GM18861 (cell line): ENCODE measurements at regions not wholly inside any gene's neighbourhood (a gene's known extent, or its start where the extent isn't known, plus 50 kb on each side); places are given as distances from the start of the nearest gene placed in this dataset.

ENCODE experiments used
- ATAC-seq: cut with Tn5 transposase; IDR thresholded peaks from one replicate; pipeline ENCODE4 v1.9.1; 2021; ENCODE audit not compliant: unreplicated experiment

DNA sequence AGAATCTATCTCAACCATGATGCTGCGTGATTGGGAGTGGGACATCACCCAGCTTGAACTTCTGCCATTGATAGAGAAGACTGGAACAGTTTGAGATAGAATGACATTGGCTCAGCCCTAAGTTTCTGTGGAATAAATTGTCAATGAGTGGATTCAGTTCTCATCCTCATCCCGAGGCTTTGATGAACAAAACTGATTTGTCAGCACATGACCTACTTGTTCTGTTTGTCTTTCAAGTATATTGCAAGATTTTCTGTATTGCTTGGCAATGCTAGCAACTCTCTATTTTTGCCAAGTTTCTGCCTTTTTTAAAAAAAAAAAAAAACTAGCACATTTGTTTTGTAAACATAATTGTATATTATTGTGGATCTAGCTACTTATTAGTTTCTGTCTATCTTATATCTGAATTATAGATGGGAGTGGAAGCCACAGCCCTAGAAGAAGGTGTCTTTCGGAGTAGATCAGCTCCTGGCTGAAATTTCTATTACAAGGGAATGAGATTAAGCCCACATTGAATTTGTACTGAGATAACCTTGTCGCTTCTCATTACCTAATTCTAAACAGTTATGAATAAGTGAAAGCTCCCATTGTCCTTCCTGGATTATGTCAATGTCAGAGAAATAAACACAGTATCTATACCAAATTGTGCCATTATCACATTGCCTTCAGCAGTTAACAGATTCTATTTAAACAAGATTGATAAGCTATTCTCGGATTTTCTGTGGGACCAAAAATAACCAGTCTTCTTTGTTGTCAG, 166.1 kb downstream of the TNFSF13B start:
- no peak for ATAC-seq

- ATAC-seq, result no peak
Measured at GRCh38 chr13:108437496-108437895, 168.0 kb downstream of the TNFSF13B start.

DNA sequence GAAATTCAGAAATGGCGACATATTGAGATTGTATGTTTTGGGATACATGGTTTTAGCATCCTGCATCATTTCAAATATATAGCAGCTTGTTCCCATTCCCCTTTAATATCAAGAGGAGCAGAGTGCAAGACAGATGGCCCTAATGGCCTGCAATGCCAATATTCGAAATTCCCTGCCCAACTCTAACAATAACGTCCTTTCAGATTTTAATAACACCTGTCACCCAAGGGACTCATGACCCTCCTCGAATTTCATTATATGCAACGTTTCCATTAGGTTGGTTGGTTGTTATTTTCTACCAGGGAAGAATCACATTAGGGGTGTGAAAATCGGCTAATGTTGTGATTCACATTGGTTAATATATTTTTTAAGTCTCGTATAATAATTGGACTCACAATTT, 170.0 kb downstream of the TNFSF13B start:
- ATAC-seq, result no peak

DNA sequence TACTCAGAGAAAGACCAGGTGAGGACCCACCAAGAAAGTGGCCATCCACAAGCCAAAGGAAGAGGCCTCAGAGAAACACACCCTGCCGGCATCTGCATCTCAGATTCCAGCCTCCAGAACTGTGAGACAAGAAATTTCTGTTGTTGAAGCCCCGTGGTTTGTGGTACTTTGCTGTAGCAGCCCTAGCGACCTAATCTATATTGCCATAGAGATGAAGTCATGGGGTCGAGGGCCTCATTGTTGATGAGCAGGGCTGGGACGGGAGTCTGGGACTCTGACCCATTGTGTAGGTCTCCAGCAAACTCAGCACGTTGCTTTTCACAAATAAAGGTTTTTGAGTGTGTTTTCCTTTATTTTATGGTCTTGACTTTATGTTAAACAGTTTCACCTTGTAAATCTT, 174.9 kb downstream of the TNFSF13B start:
- ATAC-seq, result no peak

GRCh38 chr13:108448891-108449290, 179.4 kb downstream of the TNFSF13B start:
- no peak for ATAC-seq

DNA sequence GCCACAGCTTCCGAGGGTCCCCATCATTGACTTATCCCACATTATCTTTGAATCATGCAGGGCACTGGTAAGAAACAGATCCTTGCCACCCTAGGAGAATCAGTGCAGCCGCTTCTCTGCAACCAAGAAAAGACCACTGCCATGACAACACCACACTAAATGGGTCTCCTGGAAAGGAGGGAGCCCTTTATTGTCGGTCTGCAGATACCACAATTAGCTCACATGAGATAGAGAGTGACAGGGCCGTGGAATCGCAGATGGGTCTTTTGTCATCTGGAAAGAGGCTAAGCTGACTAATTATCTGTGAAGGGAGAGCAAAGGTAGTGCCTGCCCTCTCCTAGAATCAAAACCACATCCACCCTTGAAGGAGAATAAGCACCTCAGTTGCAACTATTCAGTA, 178.3 kb upstream of the MYO16 start:
- ATAC-seq, result no peak

GRCh38 chr13:108455320-108455719, 174.1 kb upstream of the MYO16 start:
- no peak for ATAC-seq

- no peak for ATAC-seq
Measured at GRCh38 chr13:108460043-108460442, 169.4 kb upstream of the MYO16 start.

DNA sequence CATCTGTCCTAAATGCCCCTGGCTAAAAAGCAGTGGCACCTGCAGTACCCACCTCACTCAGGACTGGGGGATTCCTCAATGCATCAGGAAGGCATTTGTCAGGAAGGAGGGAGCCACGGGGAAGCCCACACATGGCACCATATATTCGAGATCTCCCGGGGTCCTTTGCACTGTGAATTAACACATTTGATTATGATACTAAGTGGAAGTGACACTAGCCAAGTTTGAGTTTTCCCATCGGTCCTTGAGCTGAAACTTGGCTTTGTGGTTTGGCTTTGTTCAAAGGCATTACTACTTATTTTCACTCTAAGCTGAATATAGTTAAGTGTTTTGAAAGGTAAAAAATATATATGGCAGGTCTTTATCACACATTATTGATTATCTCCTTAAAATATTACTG, 168.7 kb upstream of the MYO16 start:
- no peak for ATAC-seq

DNA sequence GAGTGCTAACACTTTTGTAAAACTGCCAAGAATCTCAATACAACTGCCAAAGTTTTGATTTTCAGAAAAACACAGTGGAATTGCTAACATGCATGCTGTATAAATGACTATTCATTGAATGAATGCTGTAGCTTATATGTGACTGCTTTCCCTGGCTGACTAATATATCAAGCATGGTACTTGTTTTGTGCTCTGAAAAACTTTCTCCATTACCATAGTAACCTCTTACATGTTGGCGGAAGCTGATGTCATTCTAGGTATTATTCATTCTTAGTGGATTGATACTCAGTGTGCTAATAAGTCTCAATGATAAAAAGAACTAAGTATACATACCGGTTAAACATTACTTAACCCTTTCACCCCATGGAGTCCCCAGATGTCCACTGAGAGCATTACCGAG, 166.1 kb upstream of the MYO16 start:
- ATAC-seq, result peak; percentile 60

- no peak for ATAC-seq
Measured at GRCh38 chr13:108470921-108471320, 158.5 kb upstream of the MYO16 start.

GRCh38 chr13:108475181-108475580, 154.2 kb upstream of the MYO16 start:
- no peak for ATAC-seq

DNA sequence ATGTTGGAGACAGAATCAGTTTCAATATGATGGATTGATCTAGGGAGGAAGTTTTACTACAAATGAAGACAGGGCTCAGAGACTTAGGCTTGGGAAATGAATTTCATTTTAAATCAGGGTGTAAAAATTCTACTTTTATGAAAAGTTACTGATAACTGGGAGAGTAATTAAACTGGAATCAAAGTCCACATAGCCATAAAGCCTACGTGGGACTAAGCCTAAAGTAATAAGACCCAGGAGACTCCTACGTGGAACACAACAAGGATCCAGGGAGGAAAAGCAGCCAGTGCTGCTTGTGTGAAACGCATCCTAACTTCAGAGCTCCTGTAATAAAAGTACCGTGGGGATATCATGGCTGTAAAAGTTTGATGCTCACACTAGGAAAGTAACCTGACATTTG, 152.0 kb upstream of the MYO16 start:
- ATAC-seq, result no peak

GRCh38 chr13:108478179-108478578, 151.2 kb upstream of the MYO16 start:
- no peak for ATAC-seq

- ATAC-seq, result no peak
Measured at GRCh38 chr13:108483981-108484380, 145.4 kb upstream of the MYO16 start.

- ATAC-seq, result no peak
Measured at GRCh38 chr13:108486096-108486495, 143.3 kb upstream of the MYO16 start.

DNA sequence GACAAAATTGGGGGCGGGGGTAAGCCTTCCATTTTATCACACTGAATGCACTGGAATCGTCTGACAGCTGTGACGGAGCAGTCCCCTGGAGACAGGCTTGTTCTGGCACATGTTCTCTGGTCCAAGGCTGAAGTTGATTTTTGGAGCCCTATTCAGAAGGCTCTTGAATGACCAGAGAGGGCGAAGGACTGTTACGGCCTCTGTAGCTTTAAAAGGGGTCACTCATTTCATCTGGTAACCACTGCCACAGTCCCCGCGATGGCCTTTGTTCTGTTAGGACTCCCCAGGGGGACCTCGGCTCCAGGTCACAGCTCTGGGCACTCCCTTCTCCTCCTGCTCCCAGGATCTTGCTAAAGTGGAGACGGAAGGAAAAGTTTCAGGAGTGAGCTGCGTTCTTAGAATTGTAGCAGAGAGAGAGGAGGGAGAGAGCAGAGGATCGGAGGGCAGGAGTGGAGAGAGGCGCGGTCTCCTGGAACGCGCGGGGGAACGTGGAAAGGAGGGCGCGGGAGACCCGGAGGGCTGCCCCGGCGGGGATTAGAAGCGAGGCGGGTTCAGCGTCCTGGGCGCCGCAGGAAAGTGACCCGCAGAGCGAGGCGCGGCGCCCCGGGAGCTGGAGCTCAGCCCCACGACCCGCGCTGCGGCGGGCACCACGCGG, 134.3 kb upstream of the MYO16 start:
- no peak for ATAC-seq

DNA sequence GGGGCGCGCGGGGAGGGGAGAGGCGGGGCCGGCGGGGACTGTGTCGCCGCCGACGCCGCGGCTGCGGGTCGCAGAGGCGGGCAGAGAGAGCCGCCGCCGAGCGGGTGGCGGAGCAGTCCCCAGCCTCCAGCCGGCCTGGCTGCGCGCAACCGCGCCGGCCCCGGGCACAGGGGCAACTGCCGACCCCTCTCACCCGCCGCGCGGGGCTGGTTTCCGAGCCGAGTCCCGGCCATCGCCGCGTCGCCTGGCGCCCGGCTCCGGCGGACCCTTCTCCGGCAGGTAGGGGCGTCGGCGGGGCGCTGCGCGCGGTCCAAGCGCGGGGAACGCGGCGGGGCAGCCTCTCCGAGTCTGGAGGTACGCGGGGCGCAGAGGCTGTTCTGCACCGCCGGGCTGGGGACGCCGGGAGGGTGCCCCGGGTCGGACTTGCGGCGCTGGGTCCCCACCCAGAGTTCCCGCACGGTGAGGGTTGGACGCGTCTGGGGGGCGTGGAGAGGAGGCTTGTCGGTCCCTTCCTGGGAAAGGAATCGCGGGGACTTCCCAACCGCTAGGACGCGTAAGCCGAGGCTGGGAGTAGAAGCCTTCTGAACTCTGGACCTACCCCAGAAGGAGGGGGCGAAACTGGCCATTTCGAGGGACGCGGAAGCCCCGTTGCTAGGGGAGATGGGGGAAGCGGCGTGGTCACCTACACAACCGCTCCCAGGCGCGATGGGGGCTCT, 133.6 kb upstream of the MYO16 start:
- no peak for ATAC-seq

DNA sequence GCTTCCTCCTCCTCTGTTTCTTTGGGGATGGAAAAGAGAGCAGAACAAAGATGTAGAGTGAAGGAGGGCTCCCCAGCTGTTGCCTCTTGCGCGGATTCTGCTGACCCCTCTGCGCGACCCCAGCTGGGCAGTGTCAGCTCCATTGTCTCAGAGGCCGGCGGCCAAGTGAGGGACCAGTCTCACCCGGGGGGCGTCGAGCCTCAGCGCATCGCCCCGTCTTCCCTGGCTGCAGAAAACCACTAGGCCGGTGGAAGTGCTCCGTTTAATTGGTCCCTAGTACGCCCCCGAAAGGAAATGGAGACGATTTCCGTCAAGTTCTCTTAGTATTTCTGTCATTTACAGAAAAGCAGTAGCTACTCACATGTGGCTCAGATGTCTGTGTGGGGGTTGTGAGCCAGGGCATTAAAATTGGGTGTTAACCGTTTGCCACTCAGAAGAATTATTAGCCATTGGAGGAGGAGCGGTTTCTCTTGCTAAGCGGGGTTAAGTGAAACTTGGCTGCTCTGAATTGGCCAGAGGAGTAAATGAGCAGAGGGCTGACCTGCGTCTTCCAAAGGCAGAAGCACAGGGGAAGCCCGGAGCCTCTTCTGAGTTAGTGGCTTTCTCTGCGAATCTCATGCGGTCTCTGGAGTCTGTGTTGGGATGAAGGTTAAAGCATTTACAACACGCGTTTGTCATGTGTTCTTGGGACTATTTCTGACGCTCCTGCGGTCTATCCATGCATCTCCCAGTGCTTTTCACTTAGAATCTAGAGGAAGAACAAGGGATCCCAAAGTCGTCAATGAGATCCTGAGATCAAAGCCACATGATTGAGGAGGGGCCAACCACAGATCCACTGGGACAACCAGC, 132.8 kb upstream of the MYO16 start:
- ATAC-seq, result no peak

GRCh38 chr13:108500711-108501110, 128.7 kb upstream of the MYO16 start:
- no peak for ATAC-seq

DNA sequence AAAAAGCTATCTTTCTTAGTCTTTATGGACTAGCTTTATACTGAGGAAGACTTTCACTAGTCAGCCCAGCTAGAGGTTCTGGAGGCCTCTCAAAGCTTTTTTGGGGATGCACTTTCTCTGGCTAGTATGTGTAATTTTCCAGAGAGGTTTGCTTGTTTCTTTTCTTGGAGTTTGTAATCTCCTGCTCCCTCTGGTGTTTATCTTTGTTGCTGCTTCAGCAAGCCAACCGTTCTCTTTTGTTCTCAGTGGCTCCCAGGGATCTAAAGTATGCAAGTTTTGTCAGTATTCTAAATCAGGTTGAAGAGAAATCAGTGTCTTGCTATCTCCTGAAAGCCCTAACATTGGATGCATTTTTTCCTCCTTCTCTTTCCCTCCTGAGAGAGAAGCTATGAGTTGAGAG, 121.1 kb upstream of the MYO16 start:
- ATAC-seq, result no peak
